H9 (cell line): ENCODE measurements at regions not wholly inside any gene's neighbourhood (a gene's known extent, or its start where the extent isn't known, plus 50 kb on each side); places are given as distances from the start of the nearest gene placed in this dataset.

ENCODE experiments used
- DNase-seq: peaks from one replicate; pipeline ENCODE4 v3.0.0-alpha.2; 2017
- H2AFZ ChIP-seq: one replicate; pipeline ENCODE4 v1.6.1; 2013; ENCODE audit warnings: mild to moderate bottlenecking, low read length, control low read depth, moderate library complexity
- H2AK5ac ChIP-seq: 2 replicates; pipeline ENCODE4 v1.6.1; 2013; ENCODE audit warnings: low read length, control low read depth, mixed read lengths; ENCODE audit not compliant: insufficient read length
- H2BK120ac ChIP-seq: one replicate; pipeline ENCODE4 v1.6.1; 2013; ENCODE audit warnings: low read depth, mild to moderate bottlenecking, low read length, control low read depth, inconsistent platforms; ENCODE audit not compliant: poor library complexity, severe bottlenecking
- H2BK12ac ChIP-seq: 2 replicates; pipeline ENCODE4 v1.6.1; 2013; ENCODE audit warnings: low read length, control low read depth, mixed read lengths, low read depth; ENCODE audit not compliant: insufficient read length
- H2BK15ac ChIP-seq: 2 replicates; pipeline ENCODE4 v1.6.1; 2013; ENCODE audit warnings: low read depth, low read length, control low read depth
- H2BK20ac ChIP-seq: one replicate; pipeline ENCODE4 v1.6.1; 2013; ENCODE audit warnings: low read depth, mild to moderate bottlenecking, low read length, control low read depth, inconsistent platforms; ENCODE audit not compliant: poor library complexity, severe bottlenecking
- H2BK5ac ChIP-seq: 2 replicates; pipeline ENCODE4 v1.6.1; 2013; ENCODE audit warnings: low read length, control low read depth, mixed read lengths; ENCODE audit not compliant: insufficient read length
- H3K14ac ChIP-seq: 2 replicates; pipeline ENCODE4 v1.6.1; 2013; ENCODE audit warnings: low read length, control low read depth; ENCODE audit not compliant: insufficient read depth
- H3K18ac ChIP-seq: 2 replicates; pipeline ENCODE4 v1.6.1; 2013; ENCODE audit warnings: low read depth, mild to moderate bottlenecking, mixed read lengths, low read length, control low read depth; ENCODE audit not compliant: insufficient read length
- H3K23ac ChIP-seq: 2 replicates; pipeline ENCODE4 v1.6.1; 2013; ENCODE audit warnings: low read length, control low read depth, mixed read lengths, low read depth; ENCODE audit not compliant: insufficient read length
- H3K23me2 ChIP-seq: 2 replicates; pipeline ENCODE4 v1.6.1; 2013; ENCODE audit warnings: low read depth, mild to moderate bottlenecking, mixed read lengths, low read length, control low read depth; ENCODE audit not compliant: insufficient read length, poor library complexity, severe bottlenecking
- H3K27ac ChIP-seq: 2 replicates; pipeline ENCODE4 v1.5.1; 2013; ENCODE audit warnings: low read length, control low read depth, mixed read lengths, low read depth; ENCODE audit not compliant: insufficient read length
- H3K27me3 ChIP-seq: 2 replicates; pipeline ENCODE4 v1.6.1; 2013; ENCODE audit warnings: low read length, control low read depth, inconsistent platforms; ENCODE audit not compliant: insufficient read depth
- H3K4ac ChIP-seq: 2 replicates; pipeline ENCODE4 v1.6.1; 2013; ENCODE audit warnings: low read depth, mild to moderate bottlenecking, control low read depth, inconsistent platforms, low read length, moderate library complexity
- H3K4me1 ChIP-seq: 2 replicates; pipeline ENCODE4 v1.6.1; 2013; ENCODE audit warnings: low read length, control low read depth, inconsistent platforms; ENCODE audit not compliant: insufficient read depth
- H3K4me2 ChIP-seq: 2 replicates; pipeline ENCODE4 v1.6.1; 2013; ENCODE audit warnings: low read length, control low read depth, mixed read lengths; ENCODE audit not compliant: insufficient read length, insufficient read depth
- H3K56ac ChIP-seq: 2 replicates; pipeline ENCODE4 v1.6.1; 2013; ENCODE audit warnings: low read depth, mild to moderate bottlenecking, mixed read lengths, low read length, control low read depth; ENCODE audit not compliant: insufficient read length
- H3K79me1 ChIP-seq: 2 replicates; pipeline ENCODE4 v1.6.1; 2013; ENCODE audit warnings: low read depth, mild to moderate bottlenecking, moderate library complexity, low read length, control low read depth, inconsistent platforms; ENCODE audit not compliant: insufficient read depth, poor library complexity, severe bottlenecking
- H3K79me2 ChIP-seq: 2 replicates; pipeline ENCODE4 v1.6.1; 2013; ENCODE audit warnings: low read length, control low read depth, inconsistent platforms; ENCODE audit not compliant: insufficient read depth
- H3K9ac ChIP-seq: 2 replicates; pipeline ENCODE4 v1.6.1; 2013; ENCODE audit warnings: low read length, control low read depth, mixed read lengths; ENCODE audit not compliant: insufficient read length; ENCODE audit errors: extremely low read depth
- H3K9me3 ChIP-seq: one replicate; pipeline ENCODE4 v1.6.1; 2013; ENCODE audit warnings: low read depth, low read length, inconsistent platforms; ENCODE audit not compliant: control insufficient read depth
- H3T11ph ChIP-seq: one replicate; pipeline ENCODE4 v1.6.1; 2013; ENCODE audit warnings: mild to moderate bottlenecking, low read length, control low read depth, inconsistent platforms
- H4K20me1 ChIP-seq: one replicate; pipeline ENCODE4 v1.6.1; 2013; ENCODE audit not compliant: control insufficient read depth, insufficient read length, insufficient read depth
- H4K5ac ChIP-seq: 2 replicates; pipeline ENCODE4 v1.6.1; 2013; ENCODE audit warnings: low read depth, mild to moderate bottlenecking, mixed read lengths, low read length, control low read depth; ENCODE audit not compliant: insufficient read length
- H4K8ac ChIP-seq: replicated peaks from 2 replicates; pipeline ENCODE4 v1.6.1; 2013; ENCODE audit warnings: low read length, control low read depth, mixed read lengths, low read depth; ENCODE audit not compliant: insufficient read length
- H4K91ac ChIP-seq: 2 replicates; pipeline ENCODE4 v1.6.1; 2013; ENCODE audit warnings: low read depth, mild to moderate bottlenecking, moderate library complexity, mixed read lengths, low read length, control low read depth; ENCODE audit not compliant: insufficient read length
- H3K27ac Mint-ChIP-seq, 3 experiments: 2 replicates in 2 of 3; 3 replicates in 1 of 3; pipeline ENCODE4 v1.8.0; 2020 to 2021; ENCODE audit warnings: mixed read lengths in 3 of 3, mild to moderate bottlenecking in 1 of 3, moderate library complexity in 1 of 3
- H3K27me3 Mint-ChIP-seq: 2 replicates; pipeline ENCODE4 v1.8.0; 2021; ENCODE audit warnings: low read depth, mild to moderate bottlenecking, moderate library complexity, mixed read lengths
- H3K36me3 Mint-ChIP-seq, 3 experiments: 2 replicates in 2 of 3; 3 replicates in 1 of 3; pipeline ENCODE4 v1.8.0; 2020 to 2021; ENCODE audit warnings: low read depth in 3 of 3, mixed read lengths in 3 of 3; ENCODE audit not compliant: insufficient read depth in 1 of 3
- H3K4me1 Mint-ChIP-seq, 2 experiments: 2 replicates each; pipeline ENCODE4 v1.8.0; 2020; ENCODE audit warnings: mixed read lengths in 2 of 2
- H3K4me3 Mint-ChIP-seq, 2 experiments: 2 replicates in 1 of 2; 3 replicates in 1 of 2; pipeline ENCODE4 v1.8.0; 2020 to 2021; ENCODE audit warnings: mild to moderate bottlenecking in 2 of 2, mixed read lengths in 2 of 2, moderate library complexity in 1 of 2
- H3K9me3 Mint-ChIP-seq, 2 experiments: 2 replicates in 1 of 2; 3 replicates in 1 of 2; pipeline ENCODE4 v1.8.0; 2020; ENCODE audit warnings: mild to moderate bottlenecking in 2 of 2, mixed read lengths in 2 of 2, moderate library complexity in 1 of 2
- CTCF ChIP-seq: fragments of 200-600 bp; sonication (generic); conservative IDR thresholded peaks from 3 replicates; pipeline ENCODE4 v1.8.0; 2021; ENCODE audit warnings: antibody characterized with exemption, mild to moderate bottlenecking
- WGBS: extraction: QIAGEN DNeasy Blood & Tissue Kit; methylation state at CpG from one replicate; pipeline ENCODE4 v1.1.7; 2013; ENCODE audit warnings: missing lambda C conversion rate, low lambda C conversion rate, mixed read lengths; ENCODE audit not compliant: insufficient read length; ENCODE audit errors: extremely low coverage; 5-methylcytosine and 5-hydroxymethylcytosine counted together

DNA sequence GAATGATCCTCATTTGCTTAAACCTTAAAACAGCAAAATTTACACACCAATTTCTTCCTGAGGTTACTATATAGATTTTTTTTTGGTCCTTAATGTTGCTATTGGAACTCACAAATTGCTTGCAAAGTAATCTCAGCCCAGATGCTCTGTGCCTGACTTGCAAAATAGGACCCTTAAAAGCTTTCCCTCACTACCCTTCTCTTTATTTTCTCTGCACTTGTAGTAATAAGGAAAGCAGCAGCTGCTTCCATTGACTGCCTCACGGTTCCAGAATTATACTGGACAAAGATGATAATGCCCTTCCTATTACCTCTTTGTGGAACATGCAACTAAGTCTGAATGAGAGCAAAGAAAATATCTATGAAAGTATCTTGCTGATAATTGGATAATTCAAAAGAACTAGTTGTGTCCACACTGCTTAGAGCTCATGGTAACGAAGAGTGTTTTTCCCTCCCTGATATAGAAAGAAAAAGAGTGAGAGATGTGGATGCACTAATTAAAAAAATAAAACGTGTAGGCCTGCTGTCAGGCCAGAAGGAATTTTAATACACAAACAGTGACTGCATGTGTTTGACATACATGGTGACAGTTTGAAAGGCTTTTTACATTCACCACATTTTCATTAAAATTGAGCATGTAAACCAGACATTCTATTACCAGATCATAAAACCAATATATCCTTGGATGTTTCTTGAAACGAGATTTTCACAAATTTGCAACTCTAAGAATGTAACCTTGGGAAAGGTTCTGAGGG, 783.1 kb downstream of the GBE1 start:
- WGBS, result no CpG with 5 or more reads among the region's 4 CpGs

More for the DNA sequence above, 783.1 kb downstream of the GBE1 start:
- Histone ChIP-seq H2BK12ac (no peak overlapping the region), H2BK20ac (no peak overlapping the region), H3K4me1 (no peaks in the 10 kb centered on the region), H2AFZ (no peak overlapping the region), H3K27ac (no peak overlapping the region), H3K18ac (no peak overlapping the region), H3K9ac (no peak overlapping the region), H2BK15ac (no peak overlapping the region), H3K23ac (no peak overlapping the region), H2AK5ac (no peak overlapping the region), H3K9me3 (no peaks in the 10 kb centered on the region), H3K4me2 (no peak overlapping the region), H3K79me2 (no peaks in the 10 kb centered on the region), H3K4ac (no peak overlapping the region), H4K8ac (no peak overlapping the region), H4K20me1 (no peaks in the 10 kb centered on the region), H3K56ac (no peak overlapping the region), H3T11ph (no peak overlapping the region), H3K79me1 (no peaks in the 10 kb centered on the region), H2BK5ac (no peak overlapping the region), H2BK120ac (no peak overlapping the region), H3K27me3 (no peaks in the 10 kb centered on the region), H4K5ac (no peak overlapping the region), H3K14ac (no peak overlapping the region), H4K91ac (no peak overlapping the region), H3K23me2 (no peaks in the 10 kb centered on the region)
- Mint-ChIP-seq H3K27me3 (no peaks in the 10 kb centered on the region), H3K27ac (no peak overlapping the region), H3K4me1 (no peaks in the 10 kb centered on the region), H3K4me3 (no peak overlapping the region), H3K36me3 (no peaks in the 10 kb centered on the region; a peak in 1 of 7 replicates), H3K9me3 (no peaks in the 10 kb centered on the region)
- no peak for DNase-seq
- TF ChIP-seq CTCF, result no peak
